Smooth muscle cell (in vitro differentiated cells): ENCODE measurements at regions not wholly inside any gene's neighbourhood (a gene's known extent, or its start where the extent isn't known, plus 50 kb on each side); places are given as distances from the start of the nearest gene placed in this dataset.
"Not testable (repeated sequence)": the region's sequence is repeated elsewhere in the genome, so short reads cannot be mapped to it uniquely, and the experiment has no call there.

Experiments used
- DNase-seq: peaks from one replicate; lab custom pipeline; 2025; ENCODE audit not compliant: unreplicated experiment; lab: John Stamatoyannopoulos, UW
- H2AFZ ChIP-seq: fragments of 200-600 bp; sonication (generic); 2 replicates; pipeline ENCODE4 v1.6.0; 2016; ENCODE audit warnings: antibody characterized with exemption, low read depth, mild to moderate bottlenecking
- H3F3A ChIP-seq: fragments of 200-600 bp; sonication (generic); 2 replicates; pipeline ENCODE4 v1.6.0; 2017; ENCODE audit warnings: antibody characterized with exemption, low read depth
- H3K27ac ChIP-seq: fragments of 200-600 bp; sonication (generic); 2 replicates; pipeline ENCODE4 v1.5.1; 2016; ENCODE audit warnings: low read depth, mild to moderate bottlenecking
- H3K27me3 ChIP-seq: fragments of 200-600 bp; sonication (generic); 2 replicates; pipeline ENCODE4 v1.6.1; 2016; ENCODE audit warnings: low read depth, mild to moderate bottlenecking
- H3K36me3 ChIP-seq: fragments of 200-600 bp; sonication (generic); 2 replicates; pipeline ENCODE4 v1.5.1; 2016; ENCODE audit warnings: low read depth
- H3K4me1 ChIP-seq: fragments of 200-600 bp; sonication (generic); 2 replicates; pipeline ENCODE4 v1.5.1; 2016; ENCODE audit warnings: low read depth
- H3K4me2 ChIP-seq: fragments of 200-600 bp; sonication (generic); 2 replicates; pipeline ENCODE4 v1.6.0; 2016; ENCODE audit warnings: mild to moderate bottlenecking
- H3K4me3 ChIP-seq: fragments of 200-600 bp; sonication (generic); 2 replicates; pipeline ENCODE4 v1.5.1; 2016; ENCODE audit warnings: mild to moderate bottlenecking
- H3K79me2 ChIP-seq: fragments of 200-600 bp; sonication (generic); 2 replicates; pipeline ENCODE4 v1.6.0; 2016; ENCODE audit warnings: low read depth, mild to moderate bottlenecking
- H3K9ac ChIP-seq: fragments of 200-600 bp; sonication (generic); 2 replicates; pipeline ENCODE4 v1.6.0; 2016; ENCODE audit warnings: low read depth
- H3K9me3 ChIP-seq: fragments of 200-600 bp; sonication (generic); replicated peaks from 2 replicates; pipeline ENCODE4 v1.5.1; 2016; ENCODE audit warnings: low read depth
- H4K20me1 ChIP-seq: fragments of 200-600 bp; sonication (generic); 2 replicates; pipeline ENCODE4 v1.6.0; 2016; ENCODE audit warnings: low read depth
- CTCF ChIP-seq: fragments of 200-600 bp; sonication (generic); IDR thresholded peaks from 2 replicates; pipeline ENCODE4 v1.5.1; 2017; ENCODE audit warnings: borderline replicate concordance, mild to moderate bottlenecking, antibody characterized with exemption; ENCODE audit not compliant: insufficient read depth, poor library complexity, severe bottlenecking
- WGBS: methylation state at CpG from one replicate; pipeline ENCODE4 v1.1.7; 2016; ENCODE audit warnings: low lambda C conversion rate; 5-methylcytosine and 5-hydroxymethylcytosine counted together

- Histone ChIP-seq H3K79me2 (no peaks in the 10 kb centered on the region), H3K4me3 (no peak overlapping the region), H4K20me1 (no peaks in the 10 kb centered on the region), H3K4me1 (no peaks in the 10 kb centered on the region), H3K9ac (no peak overlapping the region), H3K9me3 (peaks cover 14% of the 10 kb centered on the region), H3K4me2 (no peak overlapping the region), H3K27me3 (no peaks in the 10 kb centered on the region), H2AFZ (no peak overlapping the region), H3K36me3 (no peaks in the 10 kb centered on the region), H3K27ac (no peak overlapping the region), H3F3A (no peaks in the 10 kb centered on the region)
- TF ChIP-seq CTCF: no peak
- DNase-seq: no peak
- WGBS: 86% methylated on average over 16 of the region's 16 CpGs
Observed at GRCh38 chr16:46404028-46404427, 217.2 kb downstream of the SHCBP1 start.

DNA sequence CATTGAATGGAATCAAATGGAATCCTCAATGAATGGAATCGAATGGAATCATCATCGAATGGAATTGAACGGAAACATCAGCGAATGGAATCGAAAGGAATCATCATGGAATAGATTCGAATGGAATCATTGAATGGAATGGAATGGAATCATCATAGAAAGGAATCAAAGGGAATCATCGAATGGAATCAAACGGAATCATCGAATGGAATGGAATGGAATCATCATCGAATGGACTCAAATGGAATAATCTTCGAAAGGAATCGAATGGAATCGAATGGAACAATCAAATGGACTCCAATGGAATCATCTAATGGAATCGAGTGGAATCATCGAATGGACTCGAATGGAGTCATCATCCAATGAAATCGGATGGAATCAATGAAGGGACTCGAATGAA is 222.6 kb downstream of the SHCBP1 start:
- H3K27ac ChIP-seq, H3K36me3 ChIP-seq: not testable (repeated sequence)

DNA sequence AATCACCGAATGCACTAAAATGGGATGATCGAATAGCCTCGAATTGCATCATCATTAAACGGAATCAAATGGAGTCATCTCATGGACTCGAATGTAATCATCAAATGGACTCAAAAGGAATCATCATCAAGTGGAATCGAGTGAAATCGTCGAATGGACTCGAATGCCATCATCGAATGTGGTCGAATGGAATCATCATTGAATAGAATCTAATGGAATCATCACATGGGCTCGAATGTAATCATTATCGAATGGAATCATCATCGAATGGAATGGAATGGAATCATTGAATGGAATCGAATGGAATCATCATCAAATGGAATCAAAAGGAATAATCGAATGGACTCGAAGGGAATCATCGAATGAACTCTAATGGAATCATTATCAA is 224.3 kb downstream of the SHCBP1 start:
- not testable (repeated sequence) for H3K4me2 ChIP-seq, H2AFZ ChIP-seq, H3K9ac ChIP-seq, H3K27me3 ChIP-seq, H3K27ac ChIP-seq, H4K20me1 ChIP-seq, H3K79me2 ChIP-seq, H3K36me3 ChIP-seq, H3K4me1 ChIP-seq, H3K4me3 ChIP-seq, H3F3A ChIP-seq, DNase-seq, H3K9me3 ChIP-seq
- 75% methylated on average over 17 of the region's 18 CpGs for WGBS

More for the DNA sequence above, 222.6 kb downstream of the SHCBP1 start:
- H4K20me1 ChIP-seq, DNase-seq, H3K79me2 ChIP-seq, H3K9me3 ChIP-seq, H3K27me3 ChIP-seq, H3K4me1 ChIP-seq, H3K9ac ChIP-seq, H2AFZ ChIP-seq, H3F3A ChIP-seq, H3K4me3 ChIP-seq, H3K4me2 ChIP-seq: not testable (repeated sequence)
- WGBS: 82% methylated on average over 18 of the region's 18 CpGs

DNA sequence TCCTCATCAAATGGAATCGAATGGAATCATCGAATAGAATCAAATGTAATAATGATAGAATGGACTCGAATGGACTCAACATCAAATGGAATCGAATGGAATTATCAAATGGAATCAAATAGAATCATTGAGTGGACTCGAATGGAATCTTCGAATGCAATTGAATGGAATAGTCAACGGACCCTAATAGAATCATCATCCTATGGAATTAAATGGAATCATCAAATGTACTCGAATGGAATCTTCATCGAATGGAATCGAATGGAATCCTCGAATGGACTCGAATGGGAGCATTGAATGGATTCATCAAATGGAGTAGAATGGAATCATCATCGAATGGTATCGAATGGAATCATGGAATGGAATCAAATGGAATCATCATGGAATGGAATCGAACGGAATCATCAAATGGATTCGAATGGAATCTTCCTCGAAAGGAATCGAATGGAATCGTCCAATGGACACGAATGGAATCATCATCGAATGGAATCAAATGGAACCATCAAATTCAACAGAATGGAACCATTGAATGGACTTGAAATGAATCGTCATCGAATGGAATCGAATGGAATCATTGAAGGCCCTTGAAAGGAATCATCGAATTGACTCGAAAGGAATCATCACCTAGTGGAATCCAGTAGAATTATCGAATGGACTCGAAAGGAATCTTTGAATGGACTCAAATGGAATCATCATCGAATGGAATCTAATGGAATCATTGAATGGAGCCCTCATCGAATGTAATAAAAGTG is 224.9 kb downstream of the SHCBP1 start:
- not testable (repeated sequence) for H3K27me3 ChIP-seq, H3K4me2 ChIP-seq, H3K4me3 ChIP-seq, H3K36me3 ChIP-seq, H3K4me1 ChIP-seq, H3K79me2 ChIP-seq, H3K27ac ChIP-seq, H3F3A ChIP-seq, H3K9me3 ChIP-seq, H4K20me1 ChIP-seq, H2AFZ ChIP-seq, H3K9ac ChIP-seq, DNase-seq
- 79% methylated on average over 31 of the region's 31 CpGs for WGBS

DNA sequence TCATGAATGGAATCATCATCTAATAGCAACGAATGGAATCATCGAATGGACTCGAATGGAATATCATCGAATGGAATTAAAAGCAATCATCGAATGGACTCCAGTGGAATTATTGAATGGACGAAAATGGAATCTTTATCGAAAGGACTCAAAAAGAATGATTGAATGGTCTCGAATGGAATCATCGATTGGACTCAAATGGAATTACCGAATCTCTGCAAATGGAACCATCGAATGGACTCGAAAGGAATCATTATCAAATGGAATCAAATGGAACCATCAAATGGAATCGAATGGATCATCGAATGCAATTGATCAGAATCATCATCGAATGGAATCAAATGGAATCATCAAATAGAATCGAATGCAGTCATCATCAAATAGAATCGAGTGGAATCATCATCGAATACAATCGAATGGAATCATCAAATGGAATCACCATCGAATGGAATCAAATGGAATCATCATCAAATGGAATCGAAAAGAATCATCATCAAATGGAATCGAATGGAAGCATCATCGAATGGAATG is 225.7 kb downstream of the SHCBP1 start:
- not testable (repeated sequence) for H3K4me3 ChIP-seq

GRCh38 chr16:46394963-46395362 is 226.2 kb downstream of the SHCBP1 start:
- 85% methylated on average over 17 of the region's 17 CpGs for WGBS
- not testable (repeated sequence) for DNase-seq, H4K20me1 ChIP-seq

More for the DNA sequence above, 225.7 kb downstream of the SHCBP1 start:
- H3F3A ChIP-seq, H3K9ac ChIP-seq, H3K27ac ChIP-seq, H3K4me1 ChIP-seq, H3K36me3 ChIP-seq, H3K79me2 ChIP-seq, DNase-seq, H2AFZ ChIP-seq, H4K20me1 ChIP-seq, H3K4me2 ChIP-seq, H3K27me3 ChIP-seq, H3K9me3 ChIP-seq: not testable (repeated sequence)
- 83% methylated on average over 23 of the region's 23 CpGs for WGBS

GRCh38 chr16:46394149-46394548 is 227.0 kb downstream of the SHCBP1 start:
- H4K20me1 ChIP-seq, H3K79me2 ChIP-seq, H3K36me3 ChIP-seq, H3K27ac ChIP-seq, H3K4me3 ChIP-seq, H3K4me2 ChIP-seq, DNase-seq, H3F3A ChIP-seq, H3K4me1 ChIP-seq, H3K9ac ChIP-seq, H3K27me3 ChIP-seq, H2AFZ ChIP-seq: not testable (repeated sequence)
- H3K9me3 ChIP-seq: peaks cover 12% of the 10 kb centered on the region
- 80% methylated on average over 18 of the region's 18 CpGs for WGBS

More at GRCh38 chr16:46394963-46395362, 226.2 kb downstream of the SHCBP1 start:
- H3K9me3 ChIP-seq, H3K4me3 ChIP-seq, H2AFZ ChIP-seq, H3K27me3 ChIP-seq, H3K27ac ChIP-seq, H3K36me3 ChIP-seq, H3F3A ChIP-seq, H3K4me1 ChIP-seq, H3K9ac ChIP-seq, H3K79me2 ChIP-seq, H3K4me2 ChIP-seq: not testable (repeated sequence)
